ENCODE measurements at regions not wholly inside any gene's neighbourhood (a gene's known extent, or its start where the extent isn't known, plus 50 kb on each side); places are given as distances from the start of the nearest gene placed in this dataset.

GRCh38 chr11:76721755-76722677 is 51.5 kb upstream of the LRRC32 start:
- peak; percentile 74 for DNase-seq (ENCODE audit: low spot score)

- DNase-seq (ENCODE audit: low spot score), result no peak
These were observed 52.6 kb upstream of the LRRC32 start for GRCh38 chr11:76723142-76723541.

- no peak for DNase-seq (ENCODE audit: low spot score)
These were observed 53.0 kb upstream of the LRRC32 start for GRCh38 chr11:76723548-76723947.

- no peak for DNase-seq (ENCODE audit: low spot score)
These were observed 53.7 kb upstream of the LRRC32 start for GRCh38 chr11:76724171-76724768.

- DNase-seq (ENCODE audit: low spot score), result no peak
These were observed 54.9 kb upstream of the TSKU start for GRCh38 chr11:76728227-76728626.

- DNase-seq (ENCODE audit: low spot score), result no peak
These were observed 54.4 kb upstream of the TSKU start for GRCh38 chr11:76728778-76729177.

GRCh38 chr11:76729214-76729613 is 53.9 kb upstream of the TSKU start:
- DNase-seq (ENCODE audit: low spot score), result no peak

- no peak for DNase-seq (ENCODE audit: low spot score)
These were observed 52.1 kb upstream of the TSKU start for GRCh38 chr11:76730887-76731565.

- DNase-seq (ENCODE audit: low spot score), result no peak
These were observed 50.5 kb upstream of the TSKU start for GRCh38 chr11:76732643-76733042.

Measured in kidney tubule cell (primary cell).